Vagina (tissue), 2 donors: ENCODE measurements at regions not wholly inside any gene's neighbourhood (a gene's known extent, or its start where the extent isn't known, plus 50 kb on each side); places are given as distances from the start of the nearest gene placed in this dataset.

Experiments
- DNase-seq, 2 donors: peaks; one replicate each; pipeline ENCODE4 v3.0.0-alpha.2; 2017; ENCODE audit errors: extremely low spot score in 2 of 2
- H3K27ac ChIP-seq: fragments of 200-600 bp; sonication (generic); one replicate; pipeline ENCODE4 v1.5.1; 2019
- H3K27me3 ChIP-seq: fragments of 200-600 bp; sonication (generic); one replicate; pipeline ENCODE4 v1.5.1; 2019
- H3K36me3 ChIP-seq, 2 donors: fragments of 200-600 bp; sonication (generic); one replicate each; pipeline ENCODE4 v1.5.1; 2017 to 2019
- H3K4me1 ChIP-seq: fragments of 200-600 bp; sonication (generic); one replicate; pipeline ENCODE4 v1.5.1; 2019
- H3K4me3 ChIP-seq, 2 donors: fragments of 200-600 bp; sonication (generic); 1 replicate in 1 of 2; 2 replicates in 1 of 2; pipeline ENCODE4 v1.5.1; 2016 to 2019
- H3K9me3 ChIP-seq: fragments of 200-600 bp; sonication (generic); one replicate; pipeline ENCODE4 v1.5.1; 2019
- CTCF ChIP-seq, 3 experiments: fragments of 450-650 bp in 2 of 3; fragments of 200-600 bp in 1 of 3; sonication (generic) in 1 of 3; IDR thresholded peaks; one replicate each; pipeline ENCODE4 v1.5.1; 2017 to 2019; ENCODE audit warnings: antibody characterized with exemption in 3 of 3, mild to moderate bottlenecking in 2 of 3, moderate library complexity in 2 of 3
- POLR2A ChIP-seq, 2 donors: fragments of 450-650 bp; IDR thresholded peaks; one replicate each; pipeline ENCODE4 v1.6.1; 2017; ENCODE audit warnings: antibody characterized with exemption in 2 of 2, mild to moderate bottlenecking in 2 of 2, moderate library complexity in 2 of 2
- POLR2AphosphoS5 ChIP-seq, 2 donors: sonication (generic); formaldehyde crosslinking; IDR thresholded peaks; one replicate each; pipeline ENCODE4 v1.9.0; 2017; ENCODE audit warnings: antibody characterized with exemption in 2 of 2, mild to moderate bottlenecking in 2 of 2, low read depth in 1 of 2; ENCODE audit not compliant: insufficient read depth in 1 of 2
- intact Hi-C: fragments of 100-400 bp; cut with DNase I; formaldehyde crosslinking; loops from one replicate; pipeline ENCODE4 v1.15.1; 2023

DNA sequence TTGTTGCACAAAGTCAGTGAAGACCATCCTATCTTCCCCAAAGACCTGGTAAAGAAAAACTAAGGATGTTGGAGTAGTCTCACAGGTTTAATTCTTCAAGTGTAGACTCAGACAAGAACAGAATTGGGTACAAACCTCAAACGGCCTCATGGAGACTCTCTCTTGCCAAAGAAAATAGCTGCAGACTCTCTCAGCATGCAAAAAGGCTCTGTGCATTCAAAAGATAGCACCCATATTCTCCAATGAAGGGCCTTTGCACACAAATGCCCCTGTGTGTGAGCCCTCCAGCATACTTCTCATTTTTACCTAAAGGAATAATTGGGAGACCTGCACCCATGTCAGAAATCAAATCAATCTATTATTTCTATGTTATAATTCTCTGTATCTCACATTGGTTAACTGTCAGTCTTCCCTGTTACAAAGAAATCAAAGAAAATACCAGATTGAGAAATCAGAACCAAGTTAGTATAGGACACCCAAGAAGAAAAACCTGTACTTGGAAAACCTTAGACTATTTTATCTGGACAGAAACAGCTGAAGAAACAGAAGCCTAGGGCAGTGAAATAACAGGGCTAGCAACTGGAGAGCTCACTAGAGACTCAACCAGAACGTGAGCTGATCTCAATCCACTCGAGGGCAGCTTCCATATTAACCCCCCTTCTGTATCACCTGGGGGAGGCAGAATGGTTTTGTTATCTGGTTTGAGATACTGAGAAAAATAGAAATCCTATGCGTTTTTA lies 134.7 kb upstream of the DNAJC10 start:
- Histone ChIP-seq H3K4me1 (no peaks in the 10 kb centered on the region), H3K27me3 (no peaks in the 10 kb centered on the region), H3K36me3 (no peaks in the 10 kb centered on the region), H3K4me3 (no peak overlapping the region), H3K27ac (no peak overlapping the region), H3K9me3 (no peaks in the 10 kb centered on the region)
- intact Hi-C loops, result no loop called here
- TF ChIP-seq CTCF (IDR thresholded peaks at IDR 0.05) (no peak), POLR2AphosphoS5 (IDR thresholded peaks at IDR 0.05; ENCODE audit: insufficient read depth in 1 of 2, low read depth in 1 of 2) (no peak), POLR2A (IDR thresholded peaks at IDR 0.05) (no peak)
- no peak for DNase-seq

GRCh38 chr2:182584462-182584861 lies 131.6 kb upstream of the DNAJC10 start:
- intact Hi-C loops, result no loop called here
- Histone ChIP-seq H3K4me3 (no peak overlapping the region), H3K36me3 (no peaks in the 10 kb centered on the region), H3K4me1 (no peaks in the 10 kb centered on the region), H3K27me3 (no peaks in the 10 kb centered on the region), H3K27ac (no peak overlapping the region), H3K9me3 (no peaks in the 10 kb centered on the region)
- DNase-seq, result no peak
- TF ChIP-seq CTCF (IDR thresholded peaks at IDR 0.05) (no peak), POLR2AphosphoS5 (IDR thresholded peaks at IDR 0.05; ENCODE audit: insufficient read depth in 1 of 2, low read depth in 1 of 2) (no peak), POLR2A (IDR thresholded peaks at IDR 0.05) (no peak)

GRCh38 chr2:182585001-182585400 lies 131.1 kb upstream of the DNAJC10 start:
- Histone ChIP-seq H3K4me1 (no peaks in the 10 kb centered on the region), H3K27ac (no peak overlapping the region), H3K4me3 (no peak overlapping the region), H3K36me3 (no peaks in the 10 kb centered on the region), H3K9me3 (no peaks in the 10 kb centered on the region), H3K27me3 (no peaks in the 10 kb centered on the region)
- intact Hi-C loops, result no loop called here
- no peak for DNase-seq
- TF ChIP-seq POLR2AphosphoS5 (IDR thresholded peaks at IDR 0.05; ENCODE audit: insufficient read depth in 1 of 2, low read depth in 1 of 2), result no peak
- no peak for TF ChIP-seq CTCF (IDR thresholded peaks at IDR 0.05)
- TF ChIP-seq POLR2A (IDR thresholded peaks at IDR 0.05), result no peak

- TF ChIP-seq POLR2AphosphoS5 (IDR thresholded peaks at IDR 0.05; ENCODE audit: insufficient read depth in 1 of 2, low read depth in 1 of 2), result no peak
- no peak for TF ChIP-seq CTCF (IDR thresholded peaks at IDR 0.05)
- TF ChIP-seq POLR2A (IDR thresholded peaks at IDR 0.05), result no peak
- no peak for DNase-seq
- H3K9me3 ChIP-seq, result no peaks in the 10 kb centered on the region
- intact Hi-C loops, result no loop called here
- no peaks in the 10 kb centered on the region for H3K27me3 ChIP-seq
- H3K36me3 ChIP-seq, result no peaks in the 10 kb centered on the region
- H3K4me3 ChIP-seq, result no peak overlapping the region
- H3K27ac ChIP-seq, result no peak overlapping the region
- H3K4me1 ChIP-seq, result no peaks in the 10 kb centered on the region
These were observed 130.6 kb upstream of the DNAJC10 start for GRCh38 chr2:182585430-182585829.

DNA sequence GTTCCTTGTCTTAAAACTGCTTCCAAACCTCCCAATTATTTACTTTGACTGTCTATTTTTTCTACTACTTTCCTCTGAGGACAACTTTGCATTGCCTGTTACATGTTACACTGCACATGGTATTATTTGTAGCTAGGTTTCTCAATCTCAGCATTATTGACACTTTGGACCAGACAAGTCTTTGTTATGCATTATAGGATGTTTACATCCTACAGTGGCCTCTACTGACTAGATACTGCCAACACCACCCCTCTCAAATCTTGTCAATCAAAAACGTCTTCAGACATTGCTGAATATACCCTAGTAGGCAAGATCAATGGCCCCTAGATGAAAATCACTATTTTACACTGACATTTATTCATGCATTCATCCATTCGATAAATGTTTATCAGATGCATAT lies 129.6 kb upstream of the DNAJC10 start:
- no peak for DNase-seq
- no peaks in the 10 kb centered on the region for H3K9me3 ChIP-seq
- no peaks in the 10 kb centered on the region for H3K36me3 ChIP-seq
- no peaks in the 10 kb centered on the region for H3K4me1 ChIP-seq
- H3K27me3 ChIP-seq, result no peaks in the 10 kb centered on the region
- no peak for TF ChIP-seq POLR2AphosphoS5 (IDR thresholded peaks at IDR 0.05; ENCODE audit: insufficient read depth in 1 of 2, low read depth in 1 of 2)
- no peak for TF ChIP-seq CTCF (IDR thresholded peaks at IDR 0.05)
- H3K4me3 ChIP-seq, result no peak overlapping the region
- intact Hi-C loops, result no loop called here
- H3K27ac ChIP-seq, result no peak overlapping the region
